ENCODE measurements at regions not wholly inside any gene's neighbourhood (a gene's known extent, or its start where the extent isn't known, plus 50 kb on each side); places are given as distances from the start of the nearest gene placed in this dataset.
"Not testable (repeated sequence)": the region's sequence is repeated elsewhere in the genome, so short reads cannot be mapped to it uniquely, and the experiment has no call there.

DNA sequence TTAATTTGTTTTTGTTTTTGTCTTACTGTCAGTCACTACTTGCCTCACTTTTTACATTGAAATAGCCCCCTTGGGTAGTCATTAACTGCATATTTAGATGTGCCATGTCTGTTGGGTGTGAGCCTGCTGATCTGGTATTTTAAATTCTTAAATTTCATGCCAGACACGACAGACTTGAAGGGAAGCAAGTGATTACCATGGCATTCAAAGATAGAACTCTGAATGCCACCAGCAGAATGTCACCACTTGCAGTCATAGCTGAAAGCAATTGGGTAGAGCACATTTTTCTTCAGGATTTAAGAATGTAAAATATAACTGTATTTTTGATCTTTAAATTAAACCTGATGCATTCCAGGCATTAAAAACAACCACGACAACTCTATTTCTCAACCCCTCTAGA, 396.5 kb upstream of the ATP10A start:
- DNase-seq = no peak

GRCh38 chr15:26244782-26245181, 381.7 kb upstream of the ATP10A start:
- DNase-seq = not testable (repeated sequence)

DNA sequence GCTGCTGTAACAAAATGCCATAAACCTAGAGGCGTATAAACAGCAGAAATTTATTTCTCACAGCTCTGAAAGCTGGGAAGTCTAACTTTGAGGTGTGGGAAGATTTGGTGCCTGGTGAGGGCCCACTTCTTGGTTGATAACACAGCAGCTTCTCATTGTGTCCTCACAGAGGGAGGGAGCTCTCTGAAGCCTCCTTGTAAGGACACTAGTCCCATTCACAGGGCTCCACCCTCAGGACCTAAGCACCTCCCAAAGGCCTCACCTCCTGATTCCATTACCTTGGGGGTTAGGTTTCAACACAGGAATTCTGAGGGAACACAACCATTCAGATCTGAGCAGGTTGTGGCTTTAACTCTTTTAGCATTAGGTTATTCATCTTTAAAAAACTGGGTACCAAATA, 380.3 kb upstream of the ATP10A start:
- DNase-seq = no peak

- DNase-seq = no peak
Observed at GRCh38 chr15:26242565-26243071, 379.5 kb upstream of the ATP10A start.

- no peak for DNase-seq
Observed at GRCh38 chr15:26235864-26236263, 372.7 kb upstream of the ATP10A start.

DNA sequence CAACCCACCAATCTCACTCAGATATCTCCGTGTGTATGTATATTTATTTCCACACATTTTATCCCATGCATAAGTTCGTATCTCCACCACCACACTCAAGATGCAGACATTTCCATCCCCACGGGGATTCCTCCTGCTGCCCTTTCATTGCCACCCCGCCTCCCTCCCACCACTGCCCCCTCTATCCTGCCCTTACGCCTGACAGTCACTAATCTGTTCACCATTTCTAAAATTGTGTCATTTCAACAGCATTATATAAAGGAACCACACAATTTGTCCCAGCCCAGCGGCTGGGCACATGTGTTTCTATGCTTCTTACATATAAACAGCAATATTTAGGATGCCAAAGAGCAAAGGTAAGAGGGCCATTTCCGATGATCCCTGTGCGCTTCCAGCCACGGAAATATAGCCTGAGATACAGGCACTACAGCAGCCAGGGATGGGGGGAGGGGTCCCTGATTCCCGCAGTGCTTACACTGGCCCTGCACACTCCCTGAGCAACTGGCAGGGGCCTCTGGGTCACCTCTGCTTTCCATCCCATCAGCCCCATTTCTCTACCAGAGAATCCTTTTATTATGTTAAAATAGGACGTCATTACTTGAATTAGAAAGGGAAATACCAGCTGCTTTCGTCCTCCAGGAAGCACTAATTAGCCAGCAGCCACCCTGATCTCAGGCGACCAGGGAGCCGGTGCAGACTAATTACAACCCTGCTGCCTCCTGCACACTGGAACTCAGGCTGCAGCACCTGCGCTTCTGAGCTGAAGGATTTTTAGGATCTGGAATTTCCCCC, 372.0 kb upstream of the ATP10A start:
- DNase-seq = no peak

DNA sequence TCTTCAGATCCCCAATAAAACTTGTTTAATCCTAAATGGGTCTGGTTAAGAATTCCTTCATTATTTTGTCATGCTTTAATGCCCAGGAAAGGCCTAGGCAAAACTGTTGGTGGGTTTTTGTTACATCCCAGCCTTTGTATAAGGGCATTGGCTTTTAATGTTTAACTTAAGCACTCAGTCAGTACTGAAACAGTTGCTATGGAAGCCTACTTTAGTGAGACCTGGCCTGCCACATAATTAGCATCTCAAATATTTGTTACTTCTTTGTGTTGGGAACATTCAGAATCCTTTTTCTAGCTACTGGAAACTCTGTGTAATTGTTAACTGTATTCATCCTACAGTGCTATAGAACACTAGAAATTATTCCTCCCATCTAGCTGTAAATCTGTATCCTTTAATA, 369.6 kb upstream of the ATP10A start:
- DNase-seq = no peak

DNA sequence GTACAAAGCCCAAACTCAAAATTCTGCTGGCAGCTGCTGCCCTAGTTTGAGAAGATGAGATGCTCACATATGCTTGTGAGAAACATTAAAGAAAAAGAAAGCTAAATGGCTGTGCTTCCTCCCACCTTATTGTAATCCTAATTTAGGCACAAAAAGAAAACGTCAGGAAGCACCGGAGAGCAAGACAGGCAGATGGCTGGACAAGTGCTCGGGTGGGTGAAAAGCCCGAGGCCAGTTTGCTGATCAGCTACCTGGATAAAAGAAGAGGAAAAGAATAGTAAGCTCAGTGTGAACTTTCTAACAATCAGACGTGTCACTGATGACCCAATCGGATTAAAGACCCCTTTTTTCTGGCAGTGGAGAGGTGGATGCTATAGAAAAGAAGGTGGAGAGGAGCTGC, 368.0 kb upstream of the ATP10A start:
- no peak for DNase-seq

DNA sequence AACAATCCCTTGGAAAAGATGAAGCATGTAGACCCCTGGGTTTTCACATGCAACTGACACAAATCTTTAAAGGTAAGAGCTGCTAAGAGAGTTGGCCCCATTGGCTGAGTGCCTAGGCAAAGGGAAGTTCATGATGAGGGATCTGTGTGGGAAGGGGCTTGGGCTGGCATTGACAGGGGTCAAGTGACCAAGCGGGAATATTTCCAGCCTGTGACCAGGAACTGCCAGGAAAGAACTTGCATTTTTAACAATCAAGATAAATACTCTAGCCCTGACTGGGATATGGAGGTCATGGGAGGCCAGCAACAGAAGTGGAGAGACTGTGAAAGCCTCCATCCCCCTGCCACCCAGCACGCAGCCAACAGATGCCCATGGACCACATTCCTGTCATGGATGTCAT, 361.1 kb upstream of the ATP10A start:
- no peak for DNase-seq

- DNase-seq = no peak
Observed at GRCh38 chr15:26223720-26224119, 360.6 kb upstream of the ATP10A start.

DNA sequence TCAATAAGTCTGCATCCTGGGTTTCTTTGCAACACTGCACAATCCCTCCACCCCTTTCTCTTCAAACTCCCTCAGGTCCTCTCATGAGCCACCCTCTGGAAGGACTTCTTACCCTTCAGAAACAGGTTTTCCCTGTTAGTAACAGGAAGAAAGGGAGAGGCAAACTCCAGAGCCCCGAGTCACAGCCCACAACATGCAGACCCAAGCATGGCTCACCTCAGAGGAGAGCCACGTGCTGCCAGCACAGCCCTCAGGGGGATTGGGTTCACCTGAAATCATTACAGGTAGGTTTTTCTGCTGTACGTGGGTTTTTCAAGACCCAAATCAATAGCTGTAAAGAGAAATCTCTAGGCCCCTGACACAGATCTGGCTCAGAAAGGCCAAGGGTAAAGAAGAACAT, 359.7 kb upstream of the ATP10A start:
- DNase-seq = no peak

DNA sequence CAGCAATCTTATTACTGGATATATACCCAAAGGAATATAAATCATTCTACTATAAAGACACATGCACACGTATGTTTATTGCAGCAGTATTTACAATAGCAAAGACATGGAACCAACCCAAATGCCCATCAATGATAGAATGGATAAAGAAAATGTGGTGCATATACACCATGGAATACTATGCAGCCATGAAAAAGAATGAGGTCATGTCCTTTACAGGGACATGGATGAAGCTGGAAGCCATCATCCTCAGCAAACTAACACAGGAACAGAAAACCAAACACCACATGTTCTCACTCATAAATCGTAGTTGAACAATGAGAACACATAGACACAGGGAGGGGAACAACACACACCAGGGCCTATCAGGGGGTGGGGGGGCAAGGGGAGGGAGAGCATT, 353.9 kb upstream of the ATP10A start:
- DNase-seq = not testable (repeated sequence)

DNA sequence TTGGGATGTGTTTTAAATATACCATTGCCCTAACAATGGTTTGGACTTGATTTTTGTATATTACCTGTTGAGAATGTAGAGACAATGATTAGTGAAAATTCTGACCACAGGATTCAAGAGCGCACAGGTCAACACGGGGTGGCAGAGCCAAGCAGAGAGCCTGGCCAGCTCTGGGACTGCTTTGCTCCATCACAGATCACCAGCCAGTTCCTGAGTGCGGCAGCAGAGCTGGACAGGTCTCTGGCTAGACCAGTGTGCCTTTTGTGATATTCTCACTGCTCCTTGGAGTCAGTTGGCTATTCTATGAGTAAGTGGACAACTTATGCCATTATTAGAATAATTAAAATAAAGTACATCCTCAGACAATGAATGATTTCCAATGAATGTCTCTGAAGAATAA, 351.2 kb upstream of the ATP10A start:
- DNase-seq = no peak

DNA sequence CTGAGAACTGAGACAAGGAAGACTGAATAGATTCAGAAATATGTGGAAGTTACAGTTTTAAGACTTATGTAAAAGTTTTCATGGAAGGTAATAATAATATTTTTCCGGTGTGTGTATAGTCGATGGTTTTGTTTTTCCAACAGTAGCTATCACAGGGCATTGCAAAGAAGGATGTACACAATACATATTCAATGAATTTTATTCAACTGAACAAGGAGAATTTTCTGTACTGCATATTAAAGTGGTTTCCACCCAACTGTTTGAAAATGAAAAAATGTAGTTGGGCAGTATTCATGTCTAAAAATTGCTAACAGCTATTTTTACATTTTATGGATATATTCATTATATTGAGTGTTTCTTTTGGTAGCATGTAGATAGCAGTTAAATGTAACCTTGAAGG, 350.3 kb upstream of the ATP10A start:
- DNase-seq = no peak

- no peak for DNase-seq
Observed at GRCh38 chr15:26212109-26212508, 349.0 kb upstream of the ATP10A start.

GRCh38 chr15:26210980-26211379, 347.9 kb upstream of the ATP10A start:
- DNase-seq = no peak

GRCh38 chr15:26201177-26201858, 338.2 kb upstream of the ATP10A start:
- no peak for DNase-seq

- DNase-seq = no peak
Observed at GRCh38 chr15:26200427-26200826, 337.3 kb upstream of the ATP10A start.

DNA sequence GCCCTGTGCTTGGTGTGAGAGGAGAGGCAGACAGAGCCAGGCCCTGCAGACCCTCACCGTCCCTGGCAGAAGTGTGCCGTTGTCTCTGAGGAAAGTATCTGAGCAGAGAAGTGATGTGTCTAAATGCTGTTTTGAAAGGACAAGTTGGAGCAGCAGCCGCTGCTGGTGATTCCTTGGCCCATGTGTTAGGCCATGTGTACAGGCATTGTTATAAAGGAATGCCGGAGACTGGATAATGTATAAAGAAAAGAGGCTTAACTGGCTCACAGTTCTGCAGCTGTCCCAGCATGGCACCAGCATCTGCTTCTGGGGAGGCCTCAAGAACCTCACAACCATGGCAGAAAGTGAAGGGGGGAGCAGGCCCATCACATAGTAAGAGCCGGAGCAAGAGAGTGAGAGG, 334.6 kb upstream of the ATP10A start:
- DNase-seq = no peak

DNA sequence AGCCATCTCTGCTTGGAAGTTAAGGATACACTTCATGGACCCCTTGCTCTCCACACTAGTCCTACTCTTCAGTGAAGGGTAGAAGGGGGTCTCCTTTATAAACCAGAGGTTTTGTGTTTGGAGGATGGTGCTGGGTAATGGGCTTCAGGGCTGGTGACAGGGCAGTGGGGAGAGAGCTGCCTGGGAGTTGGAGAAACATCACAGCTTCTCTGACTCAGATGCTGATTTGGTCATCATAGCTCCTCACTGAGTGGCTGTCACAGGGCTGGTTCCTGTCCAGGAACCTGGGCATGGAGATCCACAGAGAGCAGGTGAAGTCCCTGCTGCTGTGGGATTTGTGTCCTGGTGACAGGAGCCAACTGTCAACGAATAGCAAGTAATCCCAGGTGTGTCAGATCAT, 333.9 kb upstream of the ATP10A start:
- DNase-seq = no peak

- DNase-seq = no peak
Observed at GRCh38 chr15:26191193-26191592, 328.1 kb upstream of the ATP10A start.

GRCh38 chr15:26186138-26186537, 323.0 kb upstream of the ATP10A start:
- DNase-seq = not testable (repeated sequence)

- no peak for DNase-seq
Observed at GRCh38 chr15:26182441-26182840, 319.3 kb upstream of the ATP10A start.

GRCh38 chr15:26179906-26180305, 316.8 kb upstream of the ATP10A start:
- no peak for DNase-seq
